Testis (tissue), 2 donors: ENCODE measurements at regions not wholly inside any gene's neighbourhood (a gene's known extent, or its start where the extent isn't known, plus 50 kb on each side); places are given as distances from the start of the nearest gene placed in this dataset.

Experiments used
- POLR2A ChIP-seq: fragments of 450-650 bp; IDR thresholded peaks from one replicate; pipeline ENCODE4 v1.6.1; 2017; ENCODE audit warnings: antibody characterized with exemption, mild to moderate bottlenecking, moderate library complexity
- TF ChIP-seq, protein P1 (sequence below), 3 experiments: fragments of 450-650 bp in 2 of 3; fragments of 200-600 bp in 1 of 3; sonication (generic) in 1 of 3; IDR thresholded peaks; one replicate each; pipeline ENCODE4 v1.5.1; 2016 to 2019; ENCODE audit warnings: antibody characterized with exemption in 3 of 3, mild to moderate bottlenecking in 2 of 3, moderate library complexity in 1 of 3

DNA sequence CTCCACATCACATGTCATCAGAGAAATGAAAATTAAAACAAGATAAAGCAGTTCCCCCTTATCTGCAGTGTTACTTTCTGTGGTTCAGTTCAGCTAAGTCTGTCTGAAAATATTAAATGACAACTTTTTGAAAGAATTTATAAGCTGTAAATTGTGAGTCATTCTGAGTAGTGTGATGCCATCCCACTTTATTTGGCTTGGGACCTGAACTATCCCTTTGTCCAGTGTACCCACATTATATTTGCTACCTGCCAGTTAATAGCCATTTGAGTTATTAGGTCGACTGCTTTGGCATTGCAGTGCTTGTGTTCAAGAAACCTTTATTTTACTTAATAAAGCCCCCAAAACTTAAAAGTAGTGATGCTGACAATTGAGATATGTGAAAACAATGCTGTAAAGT, 804.2 kb downstream of the ANKRD7 start:
- no peak for TF ChIP-seq POLR2A
- TF ChIP-seq, protein P1, sequence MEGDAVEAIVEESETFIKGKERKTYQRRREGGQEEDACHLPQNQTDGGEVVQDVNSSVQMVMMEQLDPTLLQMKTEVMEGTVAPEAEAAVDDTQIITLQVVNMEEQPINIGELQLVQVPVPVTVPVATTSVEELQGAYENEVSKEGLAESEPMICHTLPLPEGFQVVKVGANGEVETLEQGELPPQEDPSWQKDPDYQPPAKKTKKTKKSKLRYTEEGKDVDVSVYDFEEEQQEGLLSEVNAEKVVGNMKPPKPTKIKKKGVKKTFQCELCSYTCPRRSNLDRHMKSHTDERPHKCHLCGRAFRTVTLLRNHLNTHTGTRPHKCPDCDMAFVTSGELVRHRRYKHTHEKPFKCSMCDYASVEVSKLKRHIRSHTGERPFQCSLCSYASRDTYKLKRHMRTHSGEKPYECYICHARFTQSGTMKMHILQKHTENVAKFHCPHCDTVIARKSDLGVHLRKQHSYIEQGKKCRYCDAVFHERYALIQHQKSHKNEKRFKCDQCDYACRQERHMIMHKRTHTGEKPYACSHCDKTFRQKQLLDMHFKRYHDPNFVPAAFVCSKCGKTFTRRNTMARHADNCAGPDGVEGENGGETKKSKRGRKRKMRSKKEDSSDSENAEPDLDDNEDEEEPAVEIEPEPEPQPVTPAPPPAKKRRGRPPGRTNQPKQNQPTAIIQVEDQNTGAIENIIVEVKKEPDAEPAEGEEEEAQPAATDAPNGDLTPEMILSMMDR (IDR thresholded peaks at IDR 0.05) = no peak
